ENCODE measurements at regions not wholly inside any gene's neighbourhood (a gene's known extent, or its start where the extent isn't known, plus 50 kb on each side); places are given as distances from the start of the nearest gene placed in this dataset.

- TF ChIP-seq, protein P1, sequence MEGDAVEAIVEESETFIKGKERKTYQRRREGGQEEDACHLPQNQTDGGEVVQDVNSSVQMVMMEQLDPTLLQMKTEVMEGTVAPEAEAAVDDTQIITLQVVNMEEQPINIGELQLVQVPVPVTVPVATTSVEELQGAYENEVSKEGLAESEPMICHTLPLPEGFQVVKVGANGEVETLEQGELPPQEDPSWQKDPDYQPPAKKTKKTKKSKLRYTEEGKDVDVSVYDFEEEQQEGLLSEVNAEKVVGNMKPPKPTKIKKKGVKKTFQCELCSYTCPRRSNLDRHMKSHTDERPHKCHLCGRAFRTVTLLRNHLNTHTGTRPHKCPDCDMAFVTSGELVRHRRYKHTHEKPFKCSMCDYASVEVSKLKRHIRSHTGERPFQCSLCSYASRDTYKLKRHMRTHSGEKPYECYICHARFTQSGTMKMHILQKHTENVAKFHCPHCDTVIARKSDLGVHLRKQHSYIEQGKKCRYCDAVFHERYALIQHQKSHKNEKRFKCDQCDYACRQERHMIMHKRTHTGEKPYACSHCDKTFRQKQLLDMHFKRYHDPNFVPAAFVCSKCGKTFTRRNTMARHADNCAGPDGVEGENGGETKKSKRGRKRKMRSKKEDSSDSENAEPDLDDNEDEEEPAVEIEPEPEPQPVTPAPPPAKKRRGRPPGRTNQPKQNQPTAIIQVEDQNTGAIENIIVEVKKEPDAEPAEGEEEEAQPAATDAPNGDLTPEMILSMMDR (conservative IDR thresholded peaks at IDR 0.05; ENCODE audit: low read depth, low read length): no peak
- no peak for TF ChIP-seq EZH2 (IDR thresholded peaks at IDR 0.05; ENCODE audit: low read length, unreplicated experiment)
- TF ChIP-seq EZH2phosphoT487 (IDR thresholded peaks at IDR 0.05; ENCODE audit: borderline replicate concordance, low read length): no peak
Measured at GRCh38 chr15:98437752-98438151, 210.6 kb upstream of the IGF1R start.
